ENCODE measurements at regions not wholly inside any gene's neighbourhood (a gene's known extent, or its start where the extent isn't known, plus 50 kb on each side); places are given as distances from the start of the nearest gene placed in this dataset.

DNA sequence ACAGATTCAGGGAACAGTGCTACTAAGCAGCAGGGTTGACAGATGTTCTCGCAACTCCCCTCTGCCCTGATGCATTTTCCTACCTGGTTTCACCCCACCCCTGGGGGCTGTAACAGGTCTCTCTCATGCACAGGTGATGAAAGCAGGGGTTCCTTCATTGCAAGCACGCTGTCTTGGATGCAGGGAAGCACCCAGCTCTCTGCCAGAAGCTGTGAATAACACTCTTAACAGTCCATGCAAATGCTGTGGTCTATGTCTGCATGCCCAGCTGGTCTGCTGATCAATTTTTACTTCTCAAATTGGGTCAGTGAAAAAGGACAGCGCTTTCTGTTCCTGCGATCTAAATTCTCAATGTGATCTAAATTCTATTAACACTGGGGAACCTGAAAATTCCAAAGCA, 246.3 kb upstream of the TSHZ3 start:
- TF ChIP-seq, protein P1, sequence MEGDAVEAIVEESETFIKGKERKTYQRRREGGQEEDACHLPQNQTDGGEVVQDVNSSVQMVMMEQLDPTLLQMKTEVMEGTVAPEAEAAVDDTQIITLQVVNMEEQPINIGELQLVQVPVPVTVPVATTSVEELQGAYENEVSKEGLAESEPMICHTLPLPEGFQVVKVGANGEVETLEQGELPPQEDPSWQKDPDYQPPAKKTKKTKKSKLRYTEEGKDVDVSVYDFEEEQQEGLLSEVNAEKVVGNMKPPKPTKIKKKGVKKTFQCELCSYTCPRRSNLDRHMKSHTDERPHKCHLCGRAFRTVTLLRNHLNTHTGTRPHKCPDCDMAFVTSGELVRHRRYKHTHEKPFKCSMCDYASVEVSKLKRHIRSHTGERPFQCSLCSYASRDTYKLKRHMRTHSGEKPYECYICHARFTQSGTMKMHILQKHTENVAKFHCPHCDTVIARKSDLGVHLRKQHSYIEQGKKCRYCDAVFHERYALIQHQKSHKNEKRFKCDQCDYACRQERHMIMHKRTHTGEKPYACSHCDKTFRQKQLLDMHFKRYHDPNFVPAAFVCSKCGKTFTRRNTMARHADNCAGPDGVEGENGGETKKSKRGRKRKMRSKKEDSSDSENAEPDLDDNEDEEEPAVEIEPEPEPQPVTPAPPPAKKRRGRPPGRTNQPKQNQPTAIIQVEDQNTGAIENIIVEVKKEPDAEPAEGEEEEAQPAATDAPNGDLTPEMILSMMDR (conservative IDR thresholded peaks at IDR 0.05; ENCODE audit: low read depth): no peak
- CTCF ChIA-PET: no interaction called here
- POLR2A ChIA-PET (ENCODE audit: low non-redundant PET): no interaction called here
- H3K27ac ChIP-seq: no peak overlapping the region
- DNase-seq (ENCODE audit: low spot score): no peak

DNA sequence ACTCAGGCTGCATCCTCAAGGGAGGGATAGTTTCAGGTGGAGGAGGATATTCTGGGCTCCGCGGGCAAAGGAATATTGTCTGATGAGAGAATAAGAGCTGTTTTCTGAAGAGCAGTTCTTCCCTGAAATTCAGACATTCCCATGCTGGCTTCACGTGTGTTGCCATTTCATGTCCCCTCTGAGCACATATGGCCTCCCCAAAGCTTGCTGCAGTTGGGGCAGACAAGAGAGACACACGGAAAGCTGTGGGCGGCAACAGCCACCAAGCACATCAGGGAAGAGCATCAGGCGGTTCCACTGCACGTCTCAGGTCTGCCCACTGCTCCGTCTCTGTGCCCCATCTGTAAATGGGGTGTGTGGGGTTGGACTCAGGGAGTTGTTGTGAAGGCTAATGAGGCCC, 247.5 kb upstream of the TSHZ3 start:
- TF ChIP-seq, protein P1 (conservative IDR thresholded peaks at IDR 0.05; ENCODE audit: low read depth): no peak
- no peak for DNase-seq (ENCODE audit: low spot score)
- H3K27ac ChIP-seq: no peak overlapping the region
- POLR2A ChIA-PET (ENCODE audit: low non-redundant PET): no interaction called here
- CTCF ChIA-PET: no interaction called here

DNA sequence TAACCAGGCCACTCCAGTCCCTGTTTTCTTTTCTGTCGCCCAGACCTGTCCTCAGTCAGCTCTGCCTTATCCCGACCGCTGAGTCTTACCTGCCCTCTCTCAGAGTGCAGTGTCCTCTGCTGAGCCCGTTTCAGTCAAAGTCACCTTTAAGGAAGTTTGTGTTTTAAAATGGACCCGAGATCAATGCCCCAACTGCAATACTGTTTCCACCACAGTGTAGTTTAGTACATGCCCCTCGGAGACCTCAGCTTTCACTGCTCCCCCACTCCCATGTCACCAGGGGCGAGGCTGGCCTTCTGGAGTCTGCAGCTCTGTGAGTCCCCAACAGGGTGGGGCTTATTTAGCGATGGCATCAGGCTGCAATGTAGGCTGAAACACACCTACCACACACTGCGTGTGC, 248.4 kb upstream of the TSHZ3 start:
- ChIA-PET CTCF (interaction anchor here (0.6 kb wide), 1 partner anchor 37 kb away, joined by 5 read pairs; no protein-coding TSS in a partner anchor), POLR2A (ENCODE audit: low non-redundant PET) (no interaction called here)
- TF ChIP-seq, protein P1 (conservative IDR thresholded peaks at IDR 0.05; ENCODE audit: low read depth): no peak
- DNase-seq (ENCODE audit: low spot score): no peak
- H3K27ac ChIP-seq: no peak overlapping the region

DNA sequence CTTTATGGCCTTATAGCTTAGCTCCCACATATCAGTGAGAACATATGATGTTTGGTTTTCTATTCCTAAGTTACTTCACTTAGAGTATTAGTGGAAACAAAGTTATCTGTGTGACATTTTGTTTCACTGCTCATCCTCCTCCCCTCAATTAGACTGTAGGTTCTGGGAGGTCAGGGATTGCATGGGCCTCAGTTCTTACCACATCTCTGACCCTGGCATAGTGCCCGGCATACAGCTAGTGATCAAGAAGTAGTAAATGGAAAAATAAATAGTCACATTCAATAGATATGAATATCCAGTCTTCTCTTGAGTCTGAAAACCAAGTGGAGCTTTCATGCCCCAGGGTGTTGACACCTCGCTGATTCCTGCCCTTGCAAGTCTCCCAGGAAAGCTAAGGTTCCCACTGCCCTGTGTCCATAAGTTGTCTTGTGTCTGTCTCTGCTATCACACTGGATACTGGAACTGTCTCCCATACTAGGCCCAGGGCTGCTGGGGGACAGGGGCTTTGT, 249.5 kb upstream of the TSHZ3 start:
- TF ChIP-seq, protein P1 (conservative IDR thresholded peaks at IDR 0.05; ENCODE audit: low read depth): no peak
- CTCF ChIA-PET: no interaction called here

DNA sequence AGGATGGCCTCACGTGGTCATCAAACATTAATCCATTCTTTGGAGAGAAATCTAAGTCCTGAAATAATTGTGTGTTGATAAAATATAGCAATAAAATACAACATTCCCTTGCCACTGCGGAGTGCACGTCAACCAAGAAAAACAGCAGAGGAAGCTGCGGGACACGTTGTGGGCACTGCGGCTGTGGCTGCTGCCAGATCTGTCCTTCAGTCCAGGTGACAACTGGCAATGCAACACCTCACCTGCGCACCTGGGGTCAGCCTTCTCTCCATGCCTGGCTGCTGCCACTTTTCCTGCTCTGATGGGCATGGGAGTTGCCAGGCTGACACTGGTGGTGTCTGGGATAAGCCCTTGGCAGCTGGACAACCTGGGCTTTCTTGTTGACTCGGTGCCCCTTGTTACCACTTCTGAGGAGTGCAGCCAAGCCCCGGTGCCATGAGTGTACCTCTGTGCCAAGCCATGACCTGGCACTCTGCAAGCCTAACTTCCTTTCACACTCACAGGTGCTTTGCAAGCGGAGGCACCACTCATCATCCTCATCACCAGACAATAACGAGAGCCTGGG, 251.6 kb upstream of the TSHZ3 start:
- POLR2A ChIA-PET (ENCODE audit: low non-redundant PET): no interaction called here
- no peak overlapping the region for H3K27ac ChIP-seq
- no peak for DNase-seq (ENCODE audit: low spot score)
- CTCF ChIA-PET: no interaction called here
- TF ChIP-seq, protein P1 (conservative IDR thresholded peaks at IDR 0.05; ENCODE audit: low read depth): no peak

More for the DNA sequence above, 249.5 kb upstream of the TSHZ3 start:
- DNase-seq (ENCODE audit: low spot score): no peak
- no peak overlapping the region for H3K27ac ChIP-seq
- POLR2A ChIA-PET (ENCODE audit: low non-redundant PET): no interaction called here

DNA sequence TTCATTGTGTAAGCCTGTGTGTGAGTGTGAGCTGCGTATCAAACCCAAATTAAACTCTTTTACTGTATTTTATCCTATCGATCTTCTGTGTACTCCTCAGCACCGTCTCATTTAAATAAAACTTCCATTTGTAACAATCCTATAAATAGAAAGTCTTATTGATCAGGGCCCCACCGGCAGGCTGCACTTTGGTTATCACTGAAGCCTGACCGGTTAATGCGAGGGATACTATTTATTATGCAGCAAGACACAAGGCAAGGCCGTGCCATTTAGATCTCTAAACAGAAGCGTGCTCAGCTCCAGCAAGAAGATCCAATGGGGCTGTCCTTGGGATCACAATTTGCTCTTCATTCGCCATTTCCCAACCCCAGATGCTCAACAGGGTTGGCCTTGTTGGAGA, 252.6 kb upstream of the TSHZ3 start:
- CTCF ChIA-PET: no interaction called here
- DNase-seq (ENCODE audit: low spot score): no peak
- TF ChIP-seq, protein P1 (conservative IDR thresholded peaks at IDR 0.05; ENCODE audit: low read depth): no peak
- H3K27ac ChIP-seq: no peak overlapping the region
- POLR2A ChIA-PET (ENCODE audit: low non-redundant PET): no interaction called here
